ENCODE measurements at regions not wholly inside any gene's neighbourhood (a gene's known extent, or its start where the extent isn't known, plus 50 kb on each side); places are given as distances from the start of the nearest gene placed in this dataset.

GRCh38 chr2:120481446-120482194 lies 135.7 kb downstream of the INHBB start (continued):
- TF ChIP-seq GABPB1 (CRISPR knock-in tag; IDR thresholded peaks at IDR 0.05) (peak; percentile 38), ZNF674 (CRISPR knock-in tag; IDR thresholded peaks at IDR 0.05; ENCODE audit: low read depth) (no peak), NFKB2 (CRISPR knock-in tag; IDR thresholded peaks at IDR 0.05; ENCODE audit: borderline replicate concordance) (no peak), PRDM15 (CRISPR knock-in tag; IDR thresholded peaks at IDR 0.05) (no peak), RBAK (CRISPR knock-in tag; IDR thresholded peaks at IDR 0.05) (no peak), ZNF547 (CRISPR knock-in tag; IDR thresholded peaks at IDR 0.05) (0 out of 2 replicates have a peak, but pooled peaks have one; percentile 13), MIER2 (CRISPR knock-in tag; IDR thresholded peaks at IDR 0.05) (no peak), ZKSCAN5 (CRISPR knock-in tag; IDR thresholded peaks at IDR 0.05) (no peak), MZF1 (CRISPR knock-in tag; IDR thresholded peaks at IDR 0.05; ENCODE audit: borderline replicate concordance) (no peak), ZNF414 (CRISPR knock-in tag; IDR thresholded peaks at IDR 0.05) (peak; percentile 30; the same call in 1 of the 2 replicates), HIVEP1 (CRISPR knock-in tag; IDR thresholded peaks at IDR 0.05) (no peak)
- TF ChIP-seq, protein P1, sequence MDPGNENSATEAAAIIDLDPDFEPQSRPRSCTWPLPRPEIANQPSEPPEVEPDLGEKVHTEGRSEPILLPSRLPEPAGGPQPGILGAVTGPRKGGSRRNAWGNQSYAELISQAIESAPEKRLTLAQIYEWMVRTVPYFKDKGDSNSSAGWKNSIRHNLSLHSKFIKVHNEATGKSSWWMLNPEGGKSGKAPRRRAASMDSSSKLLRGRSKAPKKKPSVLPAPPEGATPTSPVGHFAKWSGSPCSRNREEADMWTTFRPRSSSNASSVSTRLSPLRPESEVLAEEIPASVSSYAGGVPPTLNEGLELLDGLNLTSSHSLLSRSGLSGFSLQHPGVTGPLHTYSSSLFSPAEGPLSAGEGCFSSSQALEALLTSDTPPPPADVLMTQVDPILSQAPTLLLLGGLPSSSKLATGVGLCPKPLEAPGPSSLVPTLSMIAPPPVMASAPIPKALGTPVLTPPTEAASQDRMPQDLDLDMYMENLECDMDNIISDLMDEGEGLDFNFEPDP (CRISPR knock-in tag; conservative IDR thresholded peaks at IDR 0.05): no peak
- TF ChIP-seq, protein P2, sequence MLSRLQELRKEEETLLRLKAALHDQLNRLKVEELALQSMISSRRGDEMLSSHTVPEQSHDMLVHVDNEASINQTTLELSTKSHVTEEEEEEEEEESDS (CRISPR knock-in tag; IDR thresholded peaks at IDR 0.05; ENCODE audit: borderline replicate concordance): no peak
- TF ChIP-seq, protein P3, sequence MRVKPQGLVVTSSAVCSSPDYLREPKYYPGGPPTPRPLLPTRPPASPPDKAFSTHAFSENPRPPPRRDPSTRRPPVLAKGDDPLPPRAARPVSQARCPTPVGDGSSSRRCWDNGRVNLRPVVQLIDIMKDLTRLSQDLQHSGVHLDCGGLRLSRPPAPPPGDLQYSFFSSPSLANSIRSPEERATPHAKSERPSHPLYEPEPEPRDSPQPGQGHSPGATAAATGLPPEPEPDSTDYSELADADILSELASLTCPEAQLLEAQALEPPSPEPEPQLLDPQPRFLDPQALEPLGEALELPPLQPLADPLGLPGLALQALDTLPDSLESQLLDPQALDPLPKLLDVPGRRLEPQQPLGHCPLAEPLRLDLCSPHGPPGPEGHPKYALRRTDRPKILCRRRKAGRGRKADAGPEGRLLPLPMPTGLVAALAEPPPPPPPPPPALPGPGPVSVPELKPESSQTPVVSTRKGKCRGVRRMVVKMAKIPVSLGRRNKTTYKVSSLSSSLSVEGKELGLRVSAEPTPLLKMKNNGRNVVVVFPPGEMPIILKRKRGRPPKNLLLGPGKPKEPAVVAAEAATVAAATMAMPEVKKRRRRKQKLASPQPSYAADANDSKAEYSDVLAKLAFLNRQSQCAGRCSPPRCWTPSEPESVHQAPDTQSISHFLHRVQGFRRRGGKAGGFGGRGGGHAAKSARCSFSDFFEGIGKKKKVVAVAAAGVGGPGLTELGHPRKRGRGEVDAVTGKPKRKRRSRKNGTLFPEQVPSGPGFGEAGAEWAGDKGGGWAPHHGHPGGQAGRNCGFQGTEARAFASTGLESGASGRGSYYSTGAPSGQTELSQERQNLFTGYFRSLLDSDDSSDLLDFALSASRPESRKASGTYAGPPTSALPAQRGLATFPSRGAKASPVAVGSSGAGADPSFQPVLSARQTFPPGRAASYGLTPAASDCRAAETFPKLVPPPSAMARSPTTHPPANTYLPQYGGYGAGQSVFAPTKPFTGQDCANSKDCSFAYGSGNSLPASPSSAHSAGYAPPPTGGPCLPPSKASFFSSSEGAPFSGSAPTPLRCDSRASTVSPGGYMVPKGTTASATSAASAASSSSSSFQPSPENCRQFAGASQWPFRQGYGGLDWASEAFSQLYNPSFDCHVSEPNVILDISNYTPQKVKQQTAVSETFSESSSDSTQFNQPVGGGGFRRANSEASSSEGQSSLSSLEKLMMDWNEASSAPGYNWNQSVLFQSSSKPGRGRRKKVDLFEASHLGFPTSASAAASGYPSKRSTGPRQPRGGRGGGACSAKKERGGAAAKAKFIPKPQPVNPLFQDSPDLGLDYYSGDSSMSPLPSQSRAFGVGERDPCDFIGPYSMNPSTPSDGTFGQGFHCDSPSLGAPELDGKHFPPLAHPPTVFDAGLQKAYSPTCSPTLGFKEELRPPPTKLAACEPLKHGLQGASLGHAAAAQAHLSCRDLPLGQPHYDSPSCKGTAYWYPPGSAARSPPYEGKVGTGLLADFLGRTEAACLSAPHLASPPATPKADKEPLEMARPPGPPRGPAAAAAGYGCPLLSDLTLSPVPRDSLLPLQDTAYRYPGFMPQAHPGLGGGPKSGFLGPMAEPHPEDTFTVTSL (CRISPR knock-in tag; IDR thresholded peaks at IDR 0.05; ENCODE audit: borderline replicate concordance): 0 out of 2 replicates have a peak, but pooled peaks have one; percentile 14
- TF ChIP-seq, protein P4, sequence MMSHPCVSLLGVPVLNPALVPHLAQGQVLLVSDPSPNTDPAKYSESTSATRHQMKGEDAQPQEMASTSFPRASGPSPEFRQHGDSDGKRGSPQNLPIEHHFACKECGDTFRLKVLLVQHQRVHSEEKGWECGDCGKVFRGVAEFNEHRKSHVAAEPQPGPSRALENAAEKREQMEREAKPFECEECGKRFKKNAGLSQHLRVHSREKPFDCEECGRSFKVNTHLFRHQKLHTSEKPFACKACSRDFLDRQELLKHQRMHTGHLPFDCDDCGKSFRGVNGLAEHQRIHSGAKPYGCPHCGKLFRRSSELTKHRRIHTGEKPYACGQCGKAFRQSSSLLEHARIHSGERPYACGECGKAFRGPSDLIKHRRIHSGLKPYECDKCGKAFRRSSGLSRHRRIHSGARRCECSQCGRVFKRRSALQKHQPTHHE (CRISPR knock-in tag; IDR thresholded peaks at IDR 0.05; ENCODE audit: borderline replicate concordance): no peak
